A549 (cell line): ENCODE measurements at regions not wholly inside any gene's neighbourhood (a gene's known extent, or its start where the extent isn't known, plus 50 kb on each side); places are given as distances from the start of the nearest gene placed in this dataset.

Experiments
- BHLHE40 ChIP-seq: IDR thresholded peaks from 2 replicates; pipeline ENCODE4 v1.6.1; 2012; ENCODE audit warnings: low read depth, low read length, inconsistent platforms
- CBX8 ChIP-seq: fragments of 200-600 bp; sonication (generic); IDR thresholded peaks from 2 replicates; pipeline ENCODE4 v1.6.1; 2016
- CEBPB ChIP-seq, 2 experiments: fragments of >200 bp in 1 of 2; sonication (Bioruptor Twin) in 1 of 2; formaldehyde crosslinking in 1 of 2; IDR thresholded peaks; 2 replicates each; pipeline ENCODE4 v1.6.1; 2012 to 2016
- CHD2 ChIP-seq: fragments of 150-350 bp; IDR thresholded peaks from 2 replicates; pipeline ENCODE4 v1.6.1; 2014; ENCODE audit warnings: low read length; ENCODE audit not compliant: partially characterized antibody
- CTCF ChIP-seq: fragments of >200 bp; sonication (Bioruptor Twin); formaldehyde crosslinking; IDR thresholded peaks from 3 replicates; pipeline ENCODE4 v1.5.1; 2016
- EP300 ChIP-seq, 2 experiments: fragments of >200 bp; sonication (Bioruptor Twin); formaldehyde crosslinking; IDR thresholded peaks; 2 replicates in 1 of 2; 3 replicates in 1 of 2; pipeline ENCODE4 v1.6.1; 2016 to 2017
- KDM1A ChIP-seq: fragments of 200-600 bp; sonication (generic); IDR thresholded peaks from 2 replicates; pipeline ENCODE4 v1.6.1; 2016; ENCODE audit warnings: low read depth, mild to moderate bottlenecking
- MAX ChIP-seq: IDR thresholded peaks from 2 replicates; pipeline ENCODE4 v1.6.1; 2012
- NR3C1 ChIP-seq: fragments of >200 bp; sonication (Bioruptor Twin); formaldehyde crosslinking; IDR thresholded peaks from 3 replicates; pipeline ENCODE4 v1.6.1; 2017
- PHF8 ChIP-seq: fragments of 200-600 bp; sonication (generic); IDR thresholded peaks from 2 replicates; pipeline ENCODE4 v1.6.1; 2016; ENCODE audit warnings: low read depth, mild to moderate bottlenecking, antibody characterized with exemption, moderate library complexity, borderline replicate concordance
- RAD21 ChIP-seq, 2 experiments: fragments of >200 bp in 1 of 2; sonication (Bioruptor Twin) in 1 of 2; formaldehyde crosslinking in 1 of 2; IDR thresholded peaks in 1 of 2; conservative IDR thresholded peaks in 1 of 2; 2 replicates in 1 of 2; 3 replicates in 1 of 2; pipeline ENCODE4 v1.6.1; 2012 to 2018; ENCODE audit warnings: inconsistent platforms in 1 of 2
- RCOR1 ChIP-seq: fragments of 150-350 bp; IDR thresholded peaks from 2 replicates; pipeline ENCODE4 v1.6.1; 2014; ENCODE audit warnings: antibody characterized with exemption, low read length, low read depth
- TP53 ChIP-seq: fragments of 250-450 bp; sonication (Bioruptor Pico); IDR thresholded peaks from 2 replicates; pipeline ENCODE4 v1.5.0; 2021; ENCODE audit warnings: mild to moderate bottlenecking, moderate library complexity
- USF2 ChIP-seq: fragments of 450-650 bp; IDR thresholded peaks from 2 replicates; pipeline ENCODE4 v1.6.1; 2014; ENCODE audit warnings: antibody characterized with exemption

GRCh38 chr2:120433816-120434290, 87.9 kb downstream of the INHBB start:
- TF ChIP-seq CTCF = no peak
- TF ChIP-seq KDM1A = no peak
- TF ChIP-seq RCOR1 = no peak
- TF ChIP-seq TP53 = no peak
- no peak for TF ChIP-seq CHD2
- no peak for TF ChIP-seq PHF8
- no peak for TF ChIP-seq NR3C1
- no peak for TF ChIP-seq MAX
- TF ChIP-seq USF2 = no peak
- no peak for TF ChIP-seq EP300 (IDR thresholded peaks at IDR 0.05)
- no peak for TF ChIP-seq RAD21 (conservative IDR thresholded peaks at IDR 0.05 in 1 of 2, IDR thresholded peaks at IDR 0.05 in 1 of 2)
- TF ChIP-seq CBX8 = no peak
- no peak for TF ChIP-seq CEBPB (IDR thresholded peaks at IDR 0.05)
- no peak for TF ChIP-seq BHLHE40
